ENCODE measurements at regions not wholly inside any gene's neighbourhood (a gene's known extent, or its start where the extent isn't known, plus 50 kb on each side); places are given as distances from the start of the nearest gene placed in this dataset.

DNA sequence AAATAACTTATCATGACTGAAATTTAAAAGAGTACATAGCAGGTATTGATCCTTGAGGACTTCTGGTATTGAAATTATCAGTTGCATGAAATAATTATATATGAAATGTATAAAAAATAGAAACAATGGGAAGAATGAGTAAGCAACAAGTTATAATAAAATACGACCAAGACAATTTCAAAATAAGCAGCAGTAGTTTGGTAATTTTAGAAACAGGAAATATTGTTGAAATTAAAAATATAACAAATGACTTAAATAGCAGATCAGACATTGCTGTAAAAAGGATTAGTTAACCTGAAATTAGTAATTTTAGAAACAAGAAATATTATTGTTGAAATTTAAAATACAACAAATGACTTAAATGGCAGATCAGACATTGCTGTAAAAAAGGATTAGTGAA is 152.3 kb downstream of the BTC start:
- TF ChIP-seq, protein P1, sequence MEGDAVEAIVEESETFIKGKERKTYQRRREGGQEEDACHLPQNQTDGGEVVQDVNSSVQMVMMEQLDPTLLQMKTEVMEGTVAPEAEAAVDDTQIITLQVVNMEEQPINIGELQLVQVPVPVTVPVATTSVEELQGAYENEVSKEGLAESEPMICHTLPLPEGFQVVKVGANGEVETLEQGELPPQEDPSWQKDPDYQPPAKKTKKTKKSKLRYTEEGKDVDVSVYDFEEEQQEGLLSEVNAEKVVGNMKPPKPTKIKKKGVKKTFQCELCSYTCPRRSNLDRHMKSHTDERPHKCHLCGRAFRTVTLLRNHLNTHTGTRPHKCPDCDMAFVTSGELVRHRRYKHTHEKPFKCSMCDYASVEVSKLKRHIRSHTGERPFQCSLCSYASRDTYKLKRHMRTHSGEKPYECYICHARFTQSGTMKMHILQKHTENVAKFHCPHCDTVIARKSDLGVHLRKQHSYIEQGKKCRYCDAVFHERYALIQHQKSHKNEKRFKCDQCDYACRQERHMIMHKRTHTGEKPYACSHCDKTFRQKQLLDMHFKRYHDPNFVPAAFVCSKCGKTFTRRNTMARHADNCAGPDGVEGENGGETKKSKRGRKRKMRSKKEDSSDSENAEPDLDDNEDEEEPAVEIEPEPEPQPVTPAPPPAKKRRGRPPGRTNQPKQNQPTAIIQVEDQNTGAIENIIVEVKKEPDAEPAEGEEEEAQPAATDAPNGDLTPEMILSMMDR (IDR thresholded peaks at IDR 0.05; ENCODE audit: low read depth, low read length), result no peak
- no peak for DNase-seq (ENCODE audit: extremely low read depth, low read depth)

DNA sequence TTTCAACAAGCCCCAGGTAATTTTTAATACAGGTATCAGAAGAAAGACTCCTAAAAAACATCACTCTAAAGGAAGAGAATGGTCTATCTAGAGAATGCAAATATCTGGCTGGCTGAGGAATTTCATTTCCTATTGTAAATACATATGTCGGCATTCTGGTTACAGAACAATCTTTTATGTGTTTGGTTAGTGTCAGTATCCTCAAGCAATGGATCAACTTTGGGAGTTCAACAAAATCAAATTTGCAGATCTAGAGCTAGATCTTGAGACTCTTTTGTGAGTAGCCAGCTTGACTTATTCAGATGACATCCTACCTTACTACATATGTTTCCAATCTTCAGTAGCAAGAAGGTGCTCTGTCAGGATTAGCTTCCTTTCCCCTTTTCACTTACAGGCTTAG is 145.1 kb downstream of the BTC start:
- DNase-seq (ENCODE audit: extremely low read depth, low read depth), result no peak
- TF ChIP-seq, protein P1 (IDR thresholded peaks at IDR 0.05; ENCODE audit: low read depth, low read length), result no peak

DNA sequence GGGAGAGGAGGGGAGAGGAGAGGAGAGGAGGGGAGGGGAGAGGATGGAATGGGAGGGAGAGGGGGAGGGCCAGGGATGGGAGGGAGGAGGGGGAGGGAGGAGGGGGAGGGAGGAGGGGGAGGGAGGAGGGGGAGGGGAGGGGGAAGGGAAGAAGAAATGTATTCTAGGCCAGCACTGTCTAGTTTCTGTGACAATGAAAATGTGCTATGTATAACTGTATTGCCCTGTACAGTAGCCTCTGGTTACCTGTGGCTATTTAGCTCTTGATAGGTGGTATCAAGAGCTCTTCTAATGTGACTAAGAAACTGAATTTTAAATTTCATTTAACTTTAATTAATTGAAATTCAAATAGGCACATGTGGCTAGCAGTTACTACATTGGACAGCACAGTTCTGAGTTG is 143.1 kb downstream of the BTC start:
- TF ChIP-seq, protein P1 (IDR thresholded peaks at IDR 0.05; ENCODE audit: low read depth, low read length), result no peak
- no peak for DNase-seq (ENCODE audit: extremely low read depth, low read depth)

DNA sequence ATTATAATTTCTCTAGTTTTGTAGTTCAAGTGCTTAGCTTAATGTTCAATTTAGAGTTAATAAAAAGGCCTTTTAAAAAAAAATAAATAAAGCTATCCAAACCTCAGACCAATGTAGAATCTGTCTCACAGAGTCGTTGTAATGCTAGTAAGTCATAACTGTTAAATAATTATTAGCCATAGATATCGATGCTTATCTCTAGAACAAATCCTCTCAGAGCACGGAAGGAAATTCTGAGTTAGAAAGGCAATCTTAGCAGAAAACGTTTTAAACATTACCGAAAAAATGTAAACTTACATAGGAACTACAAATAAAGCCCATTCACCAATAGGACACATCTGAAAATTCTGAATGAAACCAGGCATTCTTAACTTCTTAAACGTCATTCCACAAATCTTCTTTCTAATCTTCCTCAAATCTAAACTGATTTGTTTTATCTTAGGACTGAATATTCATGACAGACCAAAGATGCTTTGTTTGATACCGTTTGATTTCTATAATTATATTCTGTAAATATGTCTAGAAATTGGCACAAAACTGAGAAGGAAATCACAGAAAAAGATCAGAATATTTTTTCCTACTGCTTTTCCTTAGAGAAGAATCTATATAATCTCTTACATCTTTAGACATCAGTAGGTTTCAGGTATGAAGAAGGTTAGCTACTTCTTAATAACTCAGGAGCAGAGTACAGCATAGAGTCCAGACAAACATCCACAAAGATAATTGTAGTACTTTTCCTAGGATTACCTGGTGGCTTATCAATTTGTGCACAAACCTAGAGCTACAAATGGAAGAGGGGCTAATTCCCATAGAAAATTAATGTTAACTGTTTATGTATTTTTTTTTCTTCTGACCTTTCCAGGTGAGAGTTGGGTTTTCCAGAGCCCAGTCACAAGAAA is 140.7 kb downstream of the BTC start:
- no peak for DNase-seq (ENCODE audit: extremely low read depth, low read depth)
- TF ChIP-seq, protein P1 (IDR thresholded peaks at IDR 0.05; ENCODE audit: low read depth, low read length), result no peak

DNA sequence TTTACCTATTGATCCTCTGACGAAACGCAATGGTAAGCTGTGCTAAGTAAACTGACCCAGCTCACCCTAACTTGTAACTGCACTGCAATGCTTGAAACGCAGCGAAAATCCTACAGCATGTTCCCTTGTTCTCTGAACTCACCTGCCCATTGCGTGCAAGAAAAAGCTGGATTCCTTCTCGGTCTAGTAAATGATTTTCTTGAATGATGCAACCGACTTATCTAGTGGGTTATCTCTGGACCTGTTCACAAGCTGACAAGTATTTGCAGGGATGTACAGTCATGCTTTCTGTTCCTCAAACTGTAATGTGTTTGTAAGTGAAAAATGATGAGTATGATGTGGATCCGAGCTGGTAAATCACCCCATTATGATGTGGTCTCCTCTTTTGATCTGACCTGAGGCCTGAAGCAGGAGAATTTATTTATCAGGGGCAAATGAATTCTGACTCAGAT is 140.1 kb downstream of the BTC start:
- TF ChIP-seq, protein P1 (IDR thresholded peaks at IDR 0.05; ENCODE audit: low read depth, low read length), result no peak
- DNase-seq (ENCODE audit: extremely low read depth, low read depth), result no peak

DNA sequence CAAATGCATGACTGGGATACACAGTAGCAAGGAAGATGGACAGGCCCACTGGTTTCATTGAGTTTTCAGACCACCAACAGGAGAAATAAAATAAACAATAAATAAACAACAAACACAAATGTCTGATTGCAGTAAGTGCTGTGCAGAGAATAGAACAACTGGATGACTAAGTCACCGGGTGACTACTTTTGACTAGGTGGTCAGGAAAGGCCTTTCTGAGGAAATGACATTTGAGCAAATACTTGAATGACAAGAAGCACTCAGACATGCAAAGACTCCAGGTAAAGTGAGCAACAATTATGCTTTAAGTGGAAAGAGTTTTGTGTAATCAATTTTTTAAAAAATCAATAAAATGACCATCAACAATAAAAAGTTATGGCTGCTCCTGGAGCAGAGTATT is 137.7 kb downstream of the BTC start:
- no peak for DNase-seq (ENCODE audit: extremely low read depth, low read depth)
- TF ChIP-seq, protein P1 (IDR thresholded peaks at IDR 0.05; ENCODE audit: low read depth, low read length), result no peak

DNA sequence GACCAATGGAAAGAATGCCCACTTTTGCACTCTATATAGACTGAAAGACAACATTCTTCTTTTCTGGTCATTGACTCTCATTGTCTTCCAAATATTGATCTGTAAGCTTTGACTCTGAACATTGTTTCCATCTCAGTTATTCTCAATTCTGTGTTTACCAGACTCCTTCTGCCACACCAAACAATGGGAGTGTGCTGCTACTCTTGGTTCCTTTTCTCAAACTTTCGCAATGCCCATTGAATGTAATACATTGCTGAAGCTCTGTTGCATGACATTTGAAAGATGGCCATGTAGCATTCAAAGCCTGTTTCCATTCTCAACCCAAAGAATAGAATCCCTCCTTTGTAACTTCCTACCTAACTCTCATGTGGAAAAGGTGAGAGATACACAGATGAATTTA is 136.2 kb downstream of the BTC start:
- TF ChIP-seq, protein P1 (IDR thresholded peaks at IDR 0.05; ENCODE audit: low read depth, low read length), result no peak
- no peak for DNase-seq (ENCODE audit: extremely low read depth, low read depth)

Measured in AG09319 (cell line).